SJCRH30 (cell line): ENCODE measurements at regions not wholly inside any gene's neighbourhood (a gene's known extent, or its start where the extent isn't known, plus 50 kb on each side); places are given as distances from the start of the nearest gene placed in this dataset.

Experiments used
- DNase-seq, 2 experiments: peaks; one replicate each; pipeline ENCODE4 v3.0.0-alpha.2; 2015 to 2020
- H3K27ac ChIP-seq: fragments of 250-450 bp; sonication (Bioruptor Pico); 2 replicates; pipeline ENCODE4 v1.5.1; 2020; ENCODE audit warnings: mild to moderate bottlenecking, moderate library complexity
- H3K27me3 ChIP-seq: fragments of 250-450 bp; sonication (Bioruptor Pico); 2 replicates; pipeline ENCODE4 v1.5.1; 2020; ENCODE audit warnings: mild to moderate bottlenecking, moderate library complexity
- H3K36me3 ChIP-seq: fragments of 250-450 bp; sonication (Bioruptor Pico); 2 replicates; pipeline ENCODE4 v1.5.1; 2020; ENCODE audit warnings: mild to moderate bottlenecking, moderate library complexity
- H3K4me1 ChIP-seq: fragments of 250-450 bp; sonication (Bioruptor Pico); 2 replicates; pipeline ENCODE4 v1.5.1; 2020; ENCODE audit warnings: mild to moderate bottlenecking, moderate library complexity
- H3K4me3 ChIP-seq: fragments of 250-450 bp; sonication (Bioruptor Pico); 2 replicates; pipeline ENCODE4 v1.5.1; 2020; ENCODE audit warnings: mild to moderate bottlenecking, moderate library complexity
- H3K9me3 ChIP-seq: fragments of 250-450 bp; sonication (Bioruptor Pico); replicated peaks from 2 replicates; pipeline ENCODE4 v1.5.1; 2020; ENCODE audit warnings: mild to moderate bottlenecking, moderate library complexity

DNA sequence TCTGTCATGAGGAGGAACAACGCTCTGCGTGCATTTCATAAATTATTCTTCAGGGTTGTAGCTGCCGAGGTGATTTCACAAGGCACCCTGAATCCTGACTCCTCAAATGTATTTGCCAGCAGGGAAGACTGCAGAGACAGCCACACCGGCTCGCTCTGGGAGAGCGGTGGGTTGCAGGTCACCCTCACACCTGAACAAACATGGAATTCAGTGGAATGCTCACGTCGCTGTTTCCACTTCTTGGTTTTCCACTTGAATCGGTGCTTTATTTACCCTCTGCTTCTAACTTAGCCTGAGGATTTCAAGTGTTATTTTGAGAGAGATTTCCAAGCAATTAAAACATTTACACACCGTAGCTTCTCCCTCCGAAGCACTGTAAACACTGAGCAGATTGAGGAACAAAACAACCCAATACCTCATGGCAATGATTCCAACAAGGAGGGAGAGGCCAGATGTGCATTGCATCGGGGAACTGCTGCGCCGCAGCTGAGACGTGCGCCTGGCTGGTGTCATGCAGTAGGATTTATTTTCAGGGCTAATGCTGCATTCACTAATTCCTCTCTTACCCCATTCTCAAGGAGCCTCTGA is 59.5 kb upstream of the GGTLC1 start:
- H3K4me3 ChIP-seq = no peak overlapping the region
- no peaks in the 10 kb centered on the region for H3K4me1 ChIP-seq
- H3K36me3 ChIP-seq = no peaks in the 10 kb centered on the region
- no peak overlapping the region for H3K27ac ChIP-seq
- H3K27me3 ChIP-seq = peaks cover 10% of the 10 kb centered on the region; the same call in 1 of the 2 replicates
- DNase-seq = no peak
- H3K9me3 ChIP-seq = no peaks in the 10 kb centered on the region

- no peaks in the 10 kb centered on the region for H3K36me3 ChIP-seq
- DNase-seq = no peak
- no peaks in the 10 kb centered on the region for H3K4me1 ChIP-seq
- H3K27ac ChIP-seq = no peak overlapping the region
- H3K9me3 ChIP-seq = no peaks in the 10 kb centered on the region
- no peak overlapping the region for H3K4me3 ChIP-seq
- peaks cover 10% of the 10 kb centered on the region; the same call in 1 of the 2 replicates for H3K27me3 ChIP-seq
Measured at GRCh38 chr20:24046888-24047287, 58.3 kb upstream of the GGTLC1 start.

DNA sequence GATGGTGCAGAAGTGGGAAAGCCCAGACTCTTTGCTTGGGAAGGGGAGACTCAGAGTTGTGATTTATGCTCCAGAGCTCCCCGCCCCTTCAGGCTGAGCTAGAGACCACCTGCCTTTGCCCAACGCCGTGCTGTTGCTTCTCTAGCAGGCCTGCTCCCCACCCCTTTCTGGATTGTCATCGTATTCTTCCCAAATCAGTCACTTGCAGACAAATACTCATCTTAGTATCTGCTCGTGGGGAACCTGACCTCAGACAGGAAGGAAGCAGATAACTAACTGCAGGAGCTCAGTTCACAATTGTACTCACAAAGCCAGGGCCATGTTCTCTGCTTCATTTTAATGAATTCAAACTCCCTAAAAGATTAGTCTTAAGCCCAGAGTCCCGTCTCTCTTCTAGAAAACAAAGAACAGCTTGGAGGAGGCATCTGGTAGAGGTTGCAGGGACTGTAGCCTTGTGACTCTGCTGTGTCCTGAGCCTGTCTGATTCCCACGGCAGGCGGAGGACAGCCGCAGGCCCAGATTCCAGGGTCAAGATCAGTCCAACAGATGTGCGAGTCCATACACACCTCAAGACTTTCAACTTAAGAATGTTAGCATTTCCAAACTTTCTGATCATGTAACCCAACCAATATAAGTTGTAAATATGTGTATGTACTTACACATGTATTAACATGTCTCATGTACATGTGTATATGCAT is 57.2 kb upstream of the GGTLC1 start:
- Histone ChIP-seq H3K36me3 (no peaks in the 10 kb centered on the region), H3K9me3 (no peaks in the 10 kb centered on the region), H3K4me3 (no peak overlapping the region), H3K27ac (no peak overlapping the region), H3K27me3 (peaks cover 10% of the 10 kb centered on the region; the same call in 1 of the 2 replicates), H3K4me1 (no peaks in the 10 kb centered on the region)
- no peak for DNase-seq

DNA sequence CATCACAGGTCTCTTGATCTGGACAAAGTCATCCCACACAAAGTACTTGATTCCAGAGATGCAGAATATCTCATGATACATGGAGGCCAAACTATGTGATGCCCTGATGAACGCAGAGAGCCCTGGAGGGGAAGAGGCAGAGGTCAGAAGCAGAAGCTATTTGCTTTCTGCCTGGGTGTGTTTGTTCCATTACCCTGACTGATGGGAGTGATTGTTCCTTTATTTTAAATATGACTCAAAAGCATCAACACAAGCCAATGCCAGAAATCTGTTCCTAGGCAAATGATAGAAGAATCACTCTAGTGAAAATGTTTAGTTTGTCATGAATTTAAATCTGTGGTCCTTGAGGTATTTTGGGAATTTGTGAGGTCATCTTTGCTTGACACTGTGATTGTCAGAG is 54.7 kb upstream of the GGTLC1 start:
- DNase-seq = no peak
- H3K4me1 ChIP-seq = no peaks in the 10 kb centered on the region
- no peaks in the 10 kb centered on the region for H3K36me3 ChIP-seq
- H3K27me3 ChIP-seq = peaks cover 10% of the 10 kb centered on the region; the same call in 1 of the 2 replicates
- no peak overlapping the region for H3K4me3 ChIP-seq
- no peak overlapping the region for H3K27ac ChIP-seq
- H3K9me3 ChIP-seq = no peaks in the 10 kb centered on the region

DNA sequence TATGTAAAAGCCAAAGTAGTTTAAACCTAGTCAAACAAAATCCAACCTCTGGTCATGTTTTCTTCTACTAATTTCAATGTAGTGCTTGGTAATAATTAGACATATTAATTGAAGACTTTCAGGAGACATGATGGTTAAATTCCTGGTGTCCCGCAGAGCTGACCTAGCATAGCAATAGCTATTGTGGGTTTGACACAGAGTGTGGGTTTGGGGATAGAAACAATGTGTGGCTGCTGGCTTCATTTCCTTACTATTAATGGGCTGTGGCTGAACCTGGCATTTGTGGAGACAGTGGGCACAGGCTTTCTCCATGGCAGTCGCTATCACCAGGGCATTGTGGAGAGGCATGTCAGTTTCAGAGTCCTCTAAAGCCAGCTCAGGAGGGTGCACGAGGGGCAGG is 54.1 kb upstream of the GGTLC1 start:
- DNase-seq = no peak
- Histone ChIP-seq H3K27me3 (peaks cover 10% of the 10 kb centered on the region; the same call in 1 of the 2 replicates), H3K4me1 (no peaks in the 10 kb centered on the region)

GRCh38 chr20:24040896-24041459 is 52.4 kb upstream of the GGTLC1 start:
- Histone ChIP-seq H3K4me1 (no peaks in the 10 kb centered on the region), H3K27me3 (peaks cover 10% of the 10 kb centered on the region; the same call in 1 of the 2 replicates), H3K4me3 (no peak overlapping the region), H3K27ac (no peak overlapping the region), H3K9me3 (no peaks in the 10 kb centered on the region), H3K36me3 (no peaks in the 10 kb centered on the region)
- no peak for DNase-seq

More for the DNA sequence above, 54.1 kb upstream of the GGTLC1 start:
- no peak overlapping the region for H3K4me3 ChIP-seq
- H3K36me3 ChIP-seq = no peaks in the 10 kb centered on the region
- H3K9me3 ChIP-seq = no peaks in the 10 kb centered on the region
- H3K27ac ChIP-seq = no peak overlapping the region

GRCh38 chr20:24039196-24039595 is 50.6 kb upstream of the GGTLC1 start:
- no peaks in the 10 kb centered on the region; the same call in 1 of the 2 replicates for H3K27me3 ChIP-seq
- no peaks in the 10 kb centered on the region for H3K4me1 ChIP-seq
- no peak overlapping the region for H3K4me3 ChIP-seq
- H3K27ac ChIP-seq = no peak overlapping the region
- no peak for DNase-seq
- H3K9me3 ChIP-seq = no peaks in the 10 kb centered on the region
- no peaks in the 10 kb centered on the region for H3K36me3 ChIP-seq
